ENCODE measurements at regions not wholly inside any gene's neighbourhood (a gene's known extent, or its start where the extent isn't known, plus 50 kb on each side); places are given as distances from the start of the nearest gene placed in this dataset.

GRCh38 chr2:241924069-241924908, 54.8 kb downstream of the RTP5 start:
- DNase-seq (ENCODE audit: low read depth in 2 of 2): no peak

- DNase-seq (ENCODE audit: low read depth in 2 of 2): no peak
Observed at GRCh38 chr2:241924909-241925250, 55.4 kb downstream of the RTP5 start.

- no peak for DNase-seq (ENCODE audit: low read depth in 2 of 2)
Observed at GRCh38 chr2:241925277-241925676, 55.7 kb downstream of the RTP5 start.

GRCh38 chr2:241925821-241926441, 56.4 kb downstream of the RTP5 start:
- no peak for DNase-seq (ENCODE audit: low read depth in 2 of 2)

GRCh38 chr2:241926541-241927311, 57.2 kb downstream of the RTP5 start:
- DNase-seq (ENCODE audit: low read depth in 2 of 2): no peak

GRCh38 chr2:241929551-241930490, 60.3 kb downstream of the RTP5 start:
- DNase-seq (ENCODE audit: low read depth in 2 of 2): no peak

- DNase-seq (ENCODE audit: low read depth in 2 of 2): no peak
Observed at GRCh38 chr2:241931084-241931975, 61.8 kb downstream of the RTP5 start.

GRCh38 chr2:241931976-241932898, 62.7 kb downstream of the RTP5 start:
- no peak for DNase-seq (ENCODE audit: low read depth in 2 of 2)

- DNase-seq (ENCODE audit: low read depth in 2 of 2): no peak
Observed at GRCh38 chr2:241932899-241933178, 63.3 kb downstream of the RTP5 start.

- no peak for DNase-seq (ENCODE audit: low read depth in 2 of 2)
Observed at GRCh38 chr2:241933179-241933911, 63.8 kb downstream of the RTP5 start.

GRCh38 chr2:241935314-241935713, 65.8 kb downstream of the RTP5 start:
- no peak for DNase-seq (ENCODE audit: low read depth in 2 of 2)

GRCh38 chr2:241935774-241936173, 66.2 kb downstream of the RTP5 start:
- DNase-seq (ENCODE audit: low read depth in 2 of 2): no peak

- DNase-seq (ENCODE audit: low read depth in 2 of 2): no peak
Observed at GRCh38 chr2:241936457-241937133, 67.1 kb downstream of the RTP5 start.

- DNase-seq (ENCODE audit: low read depth in 2 of 2): no peak
Observed at GRCh38 chr2:241937297-241937696, 67.8 kb downstream of the RTP5 start.

GRCh38 chr2:241939541-241939940, 70.0 kb downstream of the RTP5 start:
- no peak for DNase-seq (ENCODE audit: low read depth in 2 of 2)

- DNase-seq (ENCODE audit: low read depth in 2 of 2): no peak
Observed at GRCh38 chr2:241940329-241940728, 70.8 kb downstream of the RTP5 start.

- DNase-seq (ENCODE audit: low read depth in 2 of 2): no peak
Observed at GRCh38 chr2:241941691-241942301, 72.3 kb downstream of the RTP5 start.
